Fibroblast of skin of right quadriceps (primary cell): ENCODE measurements at regions not wholly inside any gene's neighbourhood (a gene's known extent, or its start where the extent isn't known, plus 50 kb on each side); places are given as distances from the start of the nearest gene placed in this dataset.
"Not testable (repeated sequence)": the region's sequence is repeated elsewhere in the genome, so short reads cannot be mapped to it uniquely, and the experiment has no call there.

Experiments used
- DNase-seq: peaks from one replicate; pipeline ENCODE4 v3.0.0-alpha.2; 2013

GRCh38 chr5:124796495-124796894, 50.1 kb upstream of the ZNF608 start:
- no peak for DNase-seq

- no peak for DNase-seq
Measured at GRCh38 chr5:124797665-124798087, 51.2 kb upstream of the ZNF608 start.

- DNase-seq = no peak
Measured at GRCh38 chr5:124798890-124799289, 52.5 kb upstream of the ZNF608 start.

GRCh38 chr5:124801551-124801950, 55.1 kb upstream of the ZNF608 start:
- DNase-seq = no peak

GRCh38 chr5:124803617-124804323, 57.3 kb upstream of the ZNF608 start:
- DNase-seq = no peak

GRCh38 chr5:124806026-124806372, 59.6 kb upstream of the ZNF608 start:
- no peak for DNase-seq

GRCh38 chr5:124806373-124807077, 60.1 kb upstream of the ZNF608 start:
- DNase-seq = peak; percentile 85

- no peak for DNase-seq
Measured at GRCh38 chr5:124808842-124809268, 62.4 kb upstream of the ZNF608 start.

- no peak for DNase-seq
Measured at GRCh38 chr5:124810396-124811006, 64.1 kb upstream of the ZNF608 start.

GRCh38 chr5:124812771-124813358, 66.4 kb upstream of the ZNF608 start:
- no peak for DNase-seq

- DNase-seq = no peak
Measured at GRCh38 chr5:124816381-124816780, 69.9 kb upstream of the ZNF608 start.

GRCh38 chr5:124819201-124819600, 72.8 kb upstream of the ZNF608 start:
- no peak for DNase-seq

GRCh38 chr5:124822647-124823046, 76.2 kb upstream of the ZNF608 start:
- DNase-seq = no peak

GRCh38 chr5:124823380-124823779, 76.9 kb upstream of the ZNF608 start:
- no peak for DNase-seq

- DNase-seq = peak; percentile 40
Measured at GRCh38 chr5:124824637-124825158, 78.3 kb upstream of the ZNF608 start.

GRCh38 chr5:124825250-124825982, 79.0 kb upstream of the ZNF608 start:
- DNase-seq = no peak

- no peak for DNase-seq
Measured at GRCh38 chr5:124825983-124826337, 79.5 kb upstream of the ZNF608 start.

GRCh38 chr5:124828731-124829234, 82.3 kb upstream of the ZNF608 start:
- no peak for DNase-seq

- DNase-seq = no peak
Measured at GRCh38 chr5:124831687-124832240, 85.3 kb upstream of the ZNF608 start.

- DNase-seq = no peak
Measured at GRCh38 chr5:124832510-124832909, 86.1 kb upstream of the ZNF608 start.

- not testable (repeated sequence) for DNase-seq
Measured at GRCh38 chr5:124836314-124836713, 89.9 kb upstream of the ZNF608 start.

GRCh38 chr5:124839371-124839998, 93.0 kb upstream of the ZNF608 start:
- no peak for DNase-seq
